HG02943 (cell line): ENCODE measurements at regions not wholly inside any gene's neighbourhood (a gene's known extent, or its start where the extent isn't known, plus 50 kb on each side); places are given as distances from the start of the nearest gene placed in this dataset.

Experiments
- ATAC-seq: cut with Tn5 transposase; IDR thresholded peaks from one replicate; pipeline ENCODE4 v1.9.1; 2021; ENCODE audit warnings: mild to moderate bottlenecking, low read depth, moderate library complexity; ENCODE audit not compliant: unreplicated experiment

- no peak for ATAC-seq
Observed at GRCh38 chr15:89421219-89421618, 75.2 kb downstream of the RHCG start.

GRCh38 chr15:89419370-89419984, 76.9 kb downstream of the RHCG start:
- ATAC-seq = no peak

- no peak for ATAC-seq
Observed at GRCh38 chr15:89417206-89417725, 79.1 kb downstream of the RHCG start.

- peak; percentile 67 for ATAC-seq
Observed at GRCh38 chr15:89416339-89417183, 79.8 kb downstream of the RHCG start.

GRCh38 chr15:89414571-89414970, 79.9 kb upstream of the POLG start:
- no peak for ATAC-seq

GRCh38 chr15:89413877-89414276, 79.3 kb upstream of the POLG start:
- ATAC-seq = no peak

- ATAC-seq = no peak
Observed at GRCh38 chr15:89412905-89413411, 78.3 kb upstream of the POLG start.

- no peak for ATAC-seq
Observed at GRCh38 chr15:89410039-89410435, 75.4 kb upstream of the POLG start.

GRCh38 chr15:89409184-89410038, 74.8 kb upstream of the POLG start:
- no peak for ATAC-seq

- no peak for ATAC-seq
Observed at GRCh38 chr15:89408372-89409183, 74.0 kb upstream of the POLG start.

- ATAC-seq = no peak
Observed at GRCh38 chr15:89406940-89407607, 72.5 kb upstream of the POLG start.

- no peak for ATAC-seq
Observed at GRCh38 chr15:89406218-89406939, 71.8 kb upstream of the POLG start.

GRCh38 chr15:89405494-89405893, 70.9 kb upstream of the POLG start:
- ATAC-seq = no peak

- ATAC-seq = no peak
Observed at GRCh38 chr15:89404023-89404422, 69.4 kb upstream of the POLG start.

- no peak for ATAC-seq
Observed at GRCh38 chr15:89402518-89402805, 67.8 kb upstream of the POLG start.

GRCh38 chr15:89401631-89402517, 67.2 kb upstream of the POLG start:
- ATAC-seq = no peak

- no peak for ATAC-seq
Observed at GRCh38 chr15:89400782-89401545, 66.3 kb upstream of the POLG start.
